H4 (cell line): ENCODE measurements at regions not wholly inside any gene's neighbourhood (a gene's known extent, or its start where the extent isn't known, plus 50 kb on each side); places are given as distances from the start of the nearest gene placed in this dataset.
A peak's percentile ranks its signal among the peaks of the same experiment; 100 is the strongest.

ENCODE experiments used
- DNase-seq: peaks from one replicate; pipeline ENCODE4 v3.0.0-alpha.2; 2015; ENCODE audit warnings: low spot score

DNA sequence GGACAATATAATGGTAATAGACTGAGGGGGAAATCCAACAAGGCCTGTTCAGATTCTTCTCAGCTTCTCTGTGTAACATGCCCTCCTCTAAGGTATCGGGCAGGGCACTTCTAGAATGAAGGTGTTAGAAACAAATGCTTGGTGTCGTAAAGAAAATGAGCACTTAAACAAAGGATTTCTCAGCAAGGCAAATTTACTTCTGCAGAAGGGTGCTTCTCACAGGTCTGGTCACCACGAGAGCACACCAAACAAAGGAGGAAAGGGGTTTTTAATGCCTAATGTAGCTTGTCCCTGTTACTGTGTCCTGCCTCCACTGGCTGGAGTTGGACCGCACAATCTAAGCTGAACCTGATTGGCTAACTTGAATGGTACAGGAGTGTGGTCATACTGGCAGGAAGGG is 642.6 kb upstream of the CDH8 start:
- DNase-seq, result no peak

- DNase-seq, result no peak
Observed at GRCh38 chr16:62676306-62676705, 640.1 kb upstream of the CDH8 start.

DNA sequence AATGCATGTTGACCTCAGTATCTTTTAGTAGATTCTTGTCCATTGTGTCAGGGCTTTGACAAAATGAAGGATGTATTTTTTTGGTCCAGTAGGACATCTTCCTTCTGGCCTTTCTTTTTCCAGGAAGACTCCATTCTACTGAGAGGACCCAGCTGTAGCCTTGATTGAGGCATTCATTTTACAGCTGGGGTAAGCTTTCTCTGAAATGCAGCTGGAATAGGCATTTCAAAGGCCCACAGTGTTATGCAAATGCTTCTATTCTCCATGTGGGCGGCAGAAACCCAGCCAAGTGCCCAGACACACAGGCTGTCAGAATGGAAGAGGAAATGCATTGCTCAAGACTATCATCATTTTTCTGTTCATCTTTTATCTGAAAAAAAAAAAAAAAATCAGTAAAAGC is 629.0 kb upstream of the CDH8 start:
- DNase-seq, result no peak

DNA sequence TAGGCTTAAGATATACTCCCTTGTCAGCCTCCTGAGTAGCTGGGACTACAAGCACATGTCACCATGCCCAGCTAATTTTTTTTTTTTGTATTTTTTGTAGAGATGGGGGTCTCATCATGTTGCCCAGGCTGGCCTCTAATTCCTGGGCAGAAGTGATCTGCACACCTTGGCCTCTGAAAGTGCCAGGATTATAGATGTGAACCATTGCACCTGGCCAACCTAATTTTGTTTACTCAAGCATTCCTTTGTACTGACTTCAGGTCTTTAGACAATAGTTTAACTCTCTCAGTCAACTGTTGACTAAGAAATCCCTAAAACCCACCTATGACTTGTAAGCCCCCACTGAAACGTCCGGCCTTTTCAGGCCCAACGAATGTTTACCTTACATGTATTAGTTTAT is 628.3 kb upstream of the CDH8 start:
- DNase-seq, result no peak

DNA sequence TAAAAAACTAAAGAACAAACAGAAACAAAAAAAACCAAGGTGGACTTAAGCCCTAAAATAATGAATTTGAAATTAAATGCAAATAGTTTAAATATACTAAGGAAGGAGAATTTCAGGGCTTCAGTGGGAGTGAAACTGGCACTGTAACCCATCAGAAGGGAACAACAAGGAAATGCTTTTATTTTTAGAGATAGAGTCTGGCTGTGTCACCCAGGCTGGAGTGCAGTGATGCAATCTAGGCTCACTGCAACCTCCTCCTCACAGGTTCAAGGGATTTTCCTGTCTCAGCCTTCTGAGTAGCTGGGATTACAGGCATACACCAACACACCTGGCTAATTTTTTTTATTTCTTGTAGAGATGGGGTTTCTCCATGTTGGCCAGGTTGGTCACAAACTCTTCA is 625.2 kb upstream of the CDH8 start:
- DNase-seq, result no peak

- DNase-seq, result no peak
Observed at GRCh38 chr16:62657116-62657515, 620.9 kb upstream of the CDH8 start.

GRCh38 chr16:62652441-62653120 is 616.3 kb upstream of the CDH8 start:
- no peak for DNase-seq

- DNase-seq, result no peak
Observed at GRCh38 chr16:62648256-62648655, 612.0 kb upstream of the CDH8 start.

- no peak for DNase-seq
Observed at GRCh38 chr16:62644030-62644812, 608.0 kb upstream of the CDH8 start.

DNA sequence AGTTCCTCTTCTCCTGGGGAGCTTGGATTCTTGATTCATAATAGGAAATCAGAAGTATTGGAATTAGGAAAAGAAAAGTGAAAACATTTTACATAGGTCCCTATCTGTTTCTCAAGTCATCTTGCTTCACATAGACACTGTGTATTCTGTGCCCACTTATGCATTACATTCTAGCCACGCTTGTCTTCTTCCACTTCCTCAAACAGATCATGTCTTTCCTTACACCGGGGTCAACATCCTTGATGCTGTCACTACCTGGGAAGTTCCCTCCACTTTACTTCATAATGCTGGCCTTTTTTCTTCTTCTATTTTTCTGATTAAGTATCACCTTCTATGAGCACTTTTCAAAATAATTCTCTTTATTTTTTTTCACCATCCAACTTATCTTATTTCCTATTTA is 606.4 kb upstream of the CDH8 start:
- no peak for DNase-seq

DNA sequence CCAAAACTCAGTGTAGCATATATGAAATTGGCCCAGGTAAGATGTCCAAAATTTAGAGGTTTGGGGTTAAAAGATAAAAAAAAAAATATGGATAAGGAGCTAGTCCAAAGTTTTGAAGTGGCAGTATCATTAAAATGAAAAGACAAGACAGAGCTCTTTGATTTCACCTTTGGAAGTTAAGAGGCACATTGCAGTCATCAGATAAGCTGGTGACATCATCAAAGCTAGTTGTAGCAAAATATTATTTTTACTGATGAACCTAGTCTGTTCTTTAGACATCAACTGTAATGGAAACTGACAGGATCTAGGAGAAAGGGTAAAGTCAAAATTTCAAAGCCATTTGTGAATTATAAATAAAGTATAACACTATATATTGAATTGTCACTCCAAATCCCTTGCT is 603.7 kb upstream of the CDH8 start:
- DNase-seq, result no peak

DNA sequence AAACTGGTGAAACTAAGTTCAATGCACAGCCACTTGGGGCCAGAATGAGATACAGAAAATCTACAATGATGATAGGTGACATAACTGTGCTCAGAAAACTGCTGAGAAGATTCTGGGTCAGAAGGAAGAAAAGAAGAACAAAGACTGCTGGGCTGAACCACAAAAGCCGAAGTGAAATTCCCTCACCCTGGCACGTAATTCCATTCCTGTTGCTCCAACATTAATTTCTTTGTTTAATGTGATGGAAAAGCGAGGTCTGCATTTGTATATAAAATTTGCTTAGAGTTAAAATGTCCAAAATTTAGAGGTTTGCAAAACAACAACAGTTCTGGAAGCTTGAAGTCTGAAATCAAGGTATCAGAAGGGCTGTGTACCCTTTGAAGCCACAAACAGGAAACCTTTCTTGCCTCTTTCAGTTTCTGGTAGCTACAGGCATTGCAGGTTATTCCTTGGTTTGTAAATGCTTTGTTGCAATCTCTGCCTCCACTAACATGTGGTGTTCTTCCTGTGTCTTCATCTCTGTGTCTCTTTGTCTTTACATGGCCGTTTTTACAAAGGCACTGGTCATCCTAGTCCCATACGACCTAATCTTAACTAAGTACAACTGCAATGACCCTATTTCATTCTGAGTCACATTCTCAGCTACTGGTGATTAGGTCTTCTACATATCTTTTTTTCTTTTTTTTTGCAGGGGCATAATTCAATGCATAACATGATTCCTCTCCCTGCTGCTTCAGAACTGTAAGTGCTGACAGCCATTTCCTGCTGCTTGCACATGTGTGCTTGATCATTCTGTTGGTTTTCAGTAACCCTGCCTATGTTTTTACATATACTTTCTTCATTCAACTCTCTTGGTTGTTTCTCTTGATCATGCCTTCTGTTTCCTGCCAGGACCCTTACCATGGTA is 603.0 kb upstream of the CDH8 start:
- DNase-seq, result peak; percentile 5

- no peak for DNase-seq
Observed at GRCh38 chr16:62638324-62638911, 602.2 kb upstream of the CDH8 start.

- no peak for DNase-seq
Observed at GRCh38 chr16:62625326-62625725, 589.1 kb upstream of the CDH8 start.

DNA sequence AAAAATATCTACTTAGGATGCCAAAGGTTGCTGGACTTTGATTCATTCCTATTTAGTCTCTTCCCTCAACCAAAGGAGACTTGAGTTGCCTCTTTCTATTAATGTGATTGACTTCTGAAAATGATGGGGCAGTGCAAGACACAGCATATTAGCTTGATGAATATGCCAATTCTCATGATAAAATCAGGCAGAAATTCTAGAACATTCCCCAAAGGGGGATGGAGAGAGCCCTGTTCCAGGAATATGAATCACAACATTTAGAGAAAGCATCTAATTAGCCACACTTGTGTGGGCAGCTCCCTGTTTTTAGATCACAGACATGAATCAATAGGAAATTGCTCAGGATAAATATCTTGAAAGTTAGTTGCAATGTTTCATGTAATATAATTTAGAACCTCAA is 584.0 kb upstream of the CDH8 start:
- DNase-seq, result no peak

DNA sequence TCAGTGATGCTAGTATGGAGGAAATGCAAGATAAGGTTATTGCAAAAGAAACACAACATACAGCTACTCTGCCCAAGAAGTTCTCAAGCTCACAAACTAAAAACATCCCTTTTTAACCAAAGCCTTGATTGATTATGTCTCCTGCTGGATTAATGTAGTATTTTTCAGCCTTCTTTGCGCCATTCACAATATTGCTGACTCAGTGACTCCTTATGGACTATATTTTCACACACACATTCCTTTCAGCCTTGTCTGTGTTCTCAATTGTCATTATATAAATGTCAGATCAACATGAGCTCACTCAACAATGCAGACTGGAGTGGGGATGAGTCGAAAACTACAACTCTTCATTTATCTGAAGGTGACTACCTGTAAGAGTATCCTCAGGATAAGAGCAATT is 579.3 kb upstream of the CDH8 start:
- no peak for DNase-seq

DNA sequence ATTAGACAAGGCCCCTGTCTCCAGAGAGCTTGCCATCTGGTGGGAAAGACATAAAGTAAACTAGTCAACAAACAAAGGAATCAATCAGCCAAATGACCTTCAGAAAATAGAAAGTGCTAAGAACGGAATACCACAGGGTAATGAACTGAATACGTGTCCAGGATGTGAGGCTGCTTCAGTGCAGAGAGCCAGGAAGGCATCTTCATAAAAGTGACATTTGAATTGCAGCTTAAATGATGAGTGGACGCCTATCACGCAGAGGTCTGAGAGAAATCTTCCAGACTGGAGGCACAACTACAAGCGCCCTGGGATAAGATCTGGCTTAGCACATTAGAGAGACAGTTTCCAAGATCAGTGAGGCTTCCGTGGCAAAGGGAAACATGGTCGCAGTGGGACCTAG is 574.1 kb upstream of the CDH8 start:
- no peak for DNase-seq

DNA sequence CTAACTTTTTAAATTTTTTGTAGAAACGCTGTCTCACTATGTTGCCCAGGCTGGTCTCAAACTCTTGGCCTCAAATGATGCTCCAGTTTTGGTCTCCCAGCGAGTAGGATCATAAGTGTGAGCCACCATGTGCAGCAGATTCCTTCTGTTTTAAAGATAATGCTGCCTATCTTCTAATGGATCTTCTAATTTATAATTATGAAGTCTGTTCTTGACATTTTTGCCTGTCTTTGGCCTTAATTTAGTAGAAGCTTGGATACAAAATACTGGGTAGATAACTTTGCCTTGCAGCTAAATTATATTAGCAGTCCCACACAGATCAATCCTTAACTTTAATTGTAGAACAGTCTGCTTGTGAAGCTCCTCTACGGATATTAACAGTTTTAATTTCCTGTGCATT is 566.6 kb upstream of the CDH8 start:
- no peak for DNase-seq

- DNase-seq, result no peak
Observed at GRCh38 chr16:62597875-62598274, 561.6 kb upstream of the CDH8 start.

DNA sequence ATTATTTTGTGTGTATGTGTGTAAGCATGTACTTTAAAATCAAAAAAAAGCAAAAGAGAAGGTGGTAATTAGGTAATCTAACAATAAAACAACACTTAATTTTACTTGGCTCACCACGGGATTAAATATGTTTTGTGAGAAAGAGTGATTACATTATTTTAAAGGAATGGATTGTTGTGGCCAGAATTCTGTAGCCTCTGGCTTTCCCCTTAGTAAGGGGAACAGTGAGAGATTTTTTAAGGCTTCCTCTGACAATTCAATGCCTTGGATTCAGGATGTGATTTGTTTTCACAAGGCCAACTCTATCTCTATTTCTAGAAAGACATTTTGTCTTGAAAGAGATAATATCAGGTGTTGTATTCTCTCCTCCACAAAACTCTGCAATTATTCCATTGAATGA is 560.3 kb upstream of the CDH8 start:
- no peak for DNase-seq

DNA sequence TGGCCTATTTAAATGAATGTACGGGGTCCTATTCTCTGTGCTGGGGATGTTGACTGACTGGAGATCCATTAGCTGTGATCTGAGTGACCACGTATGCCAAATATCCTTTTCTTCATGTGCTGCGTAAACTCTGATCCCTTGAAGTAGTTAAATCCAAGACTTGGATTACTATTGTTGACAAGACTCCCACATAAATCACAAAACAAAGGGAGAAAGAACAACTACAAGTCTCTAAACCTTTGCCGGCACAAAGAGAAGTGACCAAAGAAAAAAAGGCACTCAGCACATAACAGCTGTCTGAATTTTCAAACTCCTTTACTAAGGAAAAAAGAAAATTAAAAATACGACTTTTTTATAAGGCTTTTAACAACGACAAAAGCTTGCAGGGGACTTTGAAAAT is 559.9 kb upstream of the CDH8 start:
- no peak for DNase-seq

GRCh38 chr16:62586128-62586862 is 550.1 kb upstream of the CDH8 start:
- no peak for DNase-seq
